ENCODE measurements at regions not wholly inside any gene's neighbourhood (a gene's known extent, or its start where the extent isn't known, plus 50 kb on each side); places are given as distances from the start of the nearest gene placed in this dataset.

- H3K4me3 ChIP-seq (ENCODE audit: low read depth, low read length) = no peak overlapping the region
- no peak for TF ChIP-seq MYC (IDR thresholded peaks at IDR 0.05; ENCODE audit: low read depth, low read length)
- TF ChIP-seq CTCF (IDR thresholded peaks at IDR 0.05; ENCODE audit: low read depth, low read length) = no peak
- no peak for TF ChIP-seq MAX (IDR thresholded peaks at IDR 0.05; ENCODE audit: low read depth, low read length)
- TF ChIP-seq POLR2A (IDR thresholded peaks at IDR 0.05; ENCODE audit: extremely low read depth, insufficient read length) = no peak
- no peak for DNase-seq (ENCODE audit: low read depth)
Measured at GRCh38 chr18:38221476-38222100, 656.0 kb upstream of the CELF4 start.

- no peak for TF ChIP-seq POLR2A (IDR thresholded peaks at IDR 0.05; ENCODE audit: extremely low read depth, insufficient read length)
- no peak for TF ChIP-seq MAX (IDR thresholded peaks at IDR 0.05; ENCODE audit: low read depth, low read length)
- no peak for TF ChIP-seq MYC (IDR thresholded peaks at IDR 0.05; ENCODE audit: low read depth, low read length)
- TF ChIP-seq CTCF (IDR thresholded peaks at IDR 0.05; ENCODE audit: low read depth, low read length) = no peak
- no peak overlapping the region for H3K4me3 ChIP-seq (ENCODE audit: low read depth, low read length)
- DNase-seq (ENCODE audit: low read depth) = no peak
Measured at GRCh38 chr18:38198956-38199355, 633.4 kb upstream of the CELF4 start.

- no peak for DNase-seq (ENCODE audit: low read depth)
- no peak overlapping the region for H3K4me3 ChIP-seq (ENCODE audit: low read depth, low read length)
- no peak for TF ChIP-seq MAX (IDR thresholded peaks at IDR 0.05; ENCODE audit: low read depth, low read length)
- TF ChIP-seq CTCF (IDR thresholded peaks at IDR 0.05; ENCODE audit: low read depth, low read length) = no peak
- no peak for TF ChIP-seq POLR2A (IDR thresholded peaks at IDR 0.05; ENCODE audit: extremely low read depth, insufficient read length)
Measured at GRCh38 chr18:38198526-38198925, 632.9 kb upstream of the CELF4 start.

- no peak for TF ChIP-seq MAX (IDR thresholded peaks at IDR 0.05; ENCODE audit: low read depth, low read length)
- TF ChIP-seq POLR2A (IDR thresholded peaks at IDR 0.05; ENCODE audit: extremely low read depth, insufficient read length) = no peak
- TF ChIP-seq MYC (IDR thresholded peaks at IDR 0.05; ENCODE audit: low read depth, low read length) = no peak
- no peak for TF ChIP-seq CTCF (IDR thresholded peaks at IDR 0.05; ENCODE audit: low read depth, low read length)
- no peak overlapping the region for H3K4me3 ChIP-seq (ENCODE audit: low read depth, low read length)
- DNase-seq (ENCODE audit: low read depth) = no peak
Measured at GRCh38 chr18:38186491-38186890, 620.9 kb upstream of the CELF4 start.

GRCh38 chr18:38174594-38174993 is 609.0 kb upstream of the CELF4 start:
- DNase-seq (ENCODE audit: low read depth) = no peak
- no peak overlapping the region for H3K4me3 ChIP-seq (ENCODE audit: low read depth, low read length)
- no peak for TF ChIP-seq MAX (IDR thresholded peaks at IDR 0.05; ENCODE audit: low read depth, low read length)
- no peak for TF ChIP-seq MYC (IDR thresholded peaks at IDR 0.05; ENCODE audit: low read depth, low read length)
- TF ChIP-seq CTCF (IDR thresholded peaks at IDR 0.05; ENCODE audit: low read depth, low read length) = no peak
- TF ChIP-seq POLR2A (IDR thresholded peaks at IDR 0.05; ENCODE audit: extremely low read depth, insufficient read length) = no peak
